H1 (cell line): ENCODE measurements at regions not wholly inside any gene's neighbourhood (a gene's known extent, or its start where the extent isn't known, plus 50 kb on each side); places are given as distances from the start of the nearest gene placed in this dataset.

Source experiments
- CTCF ChIA-PET: fragments of 300-600 bp; sonication (Branson Sonifier 250); formaldehyde crosslinking; loops from one replicate; lab custom pipeline; 2021; ENCODE audit not compliant: partially characterized antibody; lab: Charles Lee
- POLR2A ChIA-PET: fragments of 300-600 bp; sonication (Branson Sonifier 250); formaldehyde crosslinking; loops from one replicate; lab custom pipeline; 2021; ENCODE audit warnings: inconsistent platforms; ENCODE audit not compliant: partially characterized antibody; lab: Charles Lee
- DNase-seq, 2 experiments: peaks; one replicate each; pipeline versions ENCODE4 v3.0.0 to v3.0.0-alpha.2; 2010 to 2022; ENCODE audit warnings: low spot score in 2 of 2, low read depth in 1 of 2, mixed read lengths in 1 of 2
- FAIRE-seq: peaks from 2 replicates; lab custom pipeline; 2011; peaks lifted over from hg19 to GRCh38; lab: Jason Lieb, UNC
- H2AFZ ChIP-seq: 2 replicates; pipeline ENCODE4 v1.8.1; 2012; ENCODE audit warnings: low read length, inconsistent platforms
- H2AK5ac ChIP-seq: 2 replicates; pipeline ENCODE4 v1.6.1; 2013; ENCODE audit warnings: low read depth, low read length
- H2BK120ac ChIP-seq: replicated peaks from 2 replicates; pipeline ENCODE3; 2013; ENCODE audit warnings: low read depth, low read length, inconsistent platforms
- H2BK12ac ChIP-seq: 2 replicates; pipeline ENCODE4 v1.6.1; 2013; ENCODE audit warnings: low read depth, low read length
- H2BK15ac ChIP-seq: 2 replicates; pipeline ENCODE4 v1.6.1; 2013; ENCODE audit warnings: low read length
- H2BK20ac ChIP-seq: 2 replicates; pipeline ENCODE4 v1.6.1; 2013; ENCODE audit warnings: low read length
- H2BK5ac ChIP-seq: 2 replicates; pipeline ENCODE4 v1.6.1; 2013; ENCODE audit warnings: low read depth, low read length
- H3K14ac ChIP-seq: 2 replicates; pipeline ENCODE4 v1.6.1; 2013; ENCODE audit warnings: inconsistent platforms; ENCODE audit not compliant: insufficient read length
- H3K18ac ChIP-seq: 2 replicates; pipeline ENCODE4 v1.6.1; 2013; ENCODE audit warnings: low read length; ENCODE audit errors: extremely low read depth
- H3K23ac ChIP-seq: 2 replicates; pipeline ENCODE4 v1.6.1; 2013; ENCODE audit warnings: inconsistent platforms; ENCODE audit not compliant: insufficient read length
- H3K23me2 ChIP-seq: 2 replicates; pipeline ENCODE4 v1.6.1; 2013; ENCODE audit warnings: low read depth, low read length
- H3K27ac ChIP-seq: 2 replicates; pipeline ENCODE4 v1.6.1; 2011; ENCODE audit warnings: low read depth, low read length, inconsistent platforms
- H3K27me3 ChIP-seq, 4 experiments: replicated peaks in 1 of 4; 1 replicate in 1 of 4; 2 replicates in 3 of 4; pipeline versions ENCODE4 v1.6.1 to v1.8.1; 2011 to 2013; ENCODE audit warnings: low read length in 3 of 4, mild to moderate bottlenecking in 3 of 4, inconsistent platforms in 2 of 4, mixed read lengths in 2 of 4, moderate library complexity in 1 of 4; ENCODE audit not compliant: control insufficient read depth in 3 of 4, insufficient read depth in 3 of 4; ENCODE audit errors: extremely low read depth in 1 of 4
- H3K36me3 ChIP-seq, 4 experiments: 2 replicates each; pipeline versions ENCODE4 v1.6.1 to v1.8.1; 2011 to 2013; ENCODE audit warnings: mild to moderate bottlenecking in 4 of 4, low read length in 3 of 4, moderate library complexity in 2 of 4, control low read depth in 1 of 4, inconsistent platforms in 1 of 4; ENCODE audit not compliant: insufficient read depth in 4 of 4, control insufficient read depth in 2 of 4
- H3K4ac ChIP-seq: replicated peaks from 2 replicates; pipeline ENCODE3; 2013; ENCODE audit warnings: low read length, low read depth, mixed read lengths, inconsistent platforms; ENCODE audit not compliant: insufficient read length
- H3K4me1 ChIP-seq, 4 experiments: replicated peaks in 1 of 4; 1 replicate in 1 of 4; 2 replicates in 3 of 4; pipeline versions ENCODE4 v1.6.1 to v1.8.1; 2011 to 2013; ENCODE audit warnings: low read length in 3 of 4, inconsistent platforms in 2 of 4, mixed read lengths in 1 of 4; ENCODE audit not compliant: insufficient read depth in 4 of 4, control insufficient read depth in 3 of 4
- H3K4me2 ChIP-seq, 2 experiments: 2 replicates each; pipeline versions ENCODE4 v1.6.1 to v1.8.1; 2011 to 2013; ENCODE audit warnings: low read depth in 2 of 2, low read length in 2 of 2, control low read depth in 1 of 2, inconsistent platforms in 1 of 2, mild to moderate bottlenecking in 1 of 2; ENCODE audit not compliant: insufficient read depth in 1 of 2
- H3K4me3 ChIP-seq, 4 experiments: fragments of 200-600, 300-600 bp in 1 of 4; sonication (generic), shearing (Covaris generic), sonication (Bioruptor Twin) in 1 of 4; 2 replicates each; pipeline versions ENCODE4 v1.5.1 to v1.8.1; 2011 to 2016; ENCODE audit warnings: low read length in 4 of 4, low read depth in 3 of 4, control low read depth in 2 of 4, inconsistent platforms in 2 of 4, mild to moderate bottlenecking in 2 of 4, mixed read lengths in 1 of 4, moderate library complexity in 1 of 4; ENCODE audit not compliant: insufficient read depth in 2 of 4; ENCODE audit errors: extremely low read depth in 1 of 4
- H3K56ac ChIP-seq: replicated peaks from 2 replicates; pipeline ENCODE3; 2013; ENCODE audit warnings: low read depth, mild to moderate bottlenecking, mixed read lengths, low read length, inconsistent platforms; ENCODE audit not compliant: insufficient read length
- H3K79me1 ChIP-seq: 2 replicates; pipeline ENCODE4 v1.6.1; 2013; ENCODE audit warnings: low read depth, low read length, control low read depth
- H3K79me2 ChIP-seq, 2 experiments: 2 replicates each; pipeline versions ENCODE4 v1.6.1 to v1.8.1; 2012 to 2013; ENCODE audit warnings: low read length in 2 of 2, mild to moderate bottlenecking in 2 of 2, inconsistent platforms in 1 of 2; ENCODE audit not compliant: insufficient read depth in 2 of 2, control insufficient read depth in 1 of 2
- H3K9ac ChIP-seq, 4 experiments: replicated peaks in 1 of 4; 1 replicate in 1 of 4; 2 replicates in 3 of 4; pipeline versions ENCODE4 v1.6.1 to v1.8.1; 2011 to 2013; ENCODE audit warnings: low read depth in 3 of 4, low read length in 3 of 4, control low read depth in 2 of 4, mild to moderate bottlenecking in 2 of 4, moderate library complexity in 2 of 4, inconsistent platforms in 1 of 4; ENCODE audit errors: extremely low read depth in 1 of 4
- H3K9me3 ChIP-seq, 2 experiments: 2 replicates each; pipeline versions ENCODE4 v1.6.1 to v1.8.1; 2012 to 2013; ENCODE audit warnings: mild to moderate bottlenecking in 2 of 2, moderate library complexity in 2 of 2, control low read depth in 1 of 2, inconsistent platforms in 1 of 2, low read depth in 1 of 2, low read length in 1 of 2, mixed read lengths in 1 of 2; ENCODE audit not compliant: insufficient read depth in 2 of 2
- H4K20me1 ChIP-seq, 2 experiments: replicated peaks in 1 of 2; 2 replicates each; pipeline versions ENCODE3 to v1.8.1; 2011 to 2013; ENCODE audit warnings: inconsistent platforms in 2 of 2, low read length in 2 of 2, mild to moderate bottlenecking in 1 of 2; ENCODE audit not compliant: insufficient read depth in 2 of 2, control insufficient read depth in 1 of 2
- H4K5ac ChIP-seq: 2 replicates; pipeline ENCODE4 v1.6.1; 2013; ENCODE audit warnings: low read length, low read depth, mixed read lengths, inconsistent platforms; ENCODE audit not compliant: insufficient read length
- H4K8ac ChIP-seq: 2 replicates; pipeline ENCODE4 v1.8.0; 2013; ENCODE audit warnings: mild to moderate bottlenecking, moderate library complexity, low read length, inconsistent platforms; ENCODE audit not compliant: insufficient read depth; ENCODE audit errors: extremely low read depth
- H4K91ac ChIP-seq: replicated peaks from 2 replicates; pipeline ENCODE3; 2013; ENCODE audit warnings: low read length, mixed read lengths, inconsistent platforms; ENCODE audit not compliant: insufficient read length
- CREB1 ChIP-seq: IDR thresholded peaks from 2 replicates; pipeline ENCODE4 v1.6.1; 2012; ENCODE audit warnings: inconsistent platforms
- EP300 ChIP-seq, 2 experiments: IDR thresholded peaks; 1 replicate in 1 of 2; 2 replicates in 1 of 2; pipeline ENCODE4 v1.6.1; 2011 to 2012; ENCODE audit warnings: low read depth in 2 of 2, low read length in 2 of 2, mild to moderate bottlenecking in 2 of 2, borderline replicate concordance in 1 of 2, inconsistent platforms in 1 of 2, moderate library complexity in 1 of 2
- HDAC2 ChIP-seq, 2 experiments: fragments of 300-600 bp in 1 of 2; sonication (generic) in 1 of 2; IDR thresholded peaks; 2 replicates each; pipeline ENCODE4 v1.6.1; 2011 to 2012; ENCODE audit warnings: low read depth in 2 of 2, low read length in 2 of 2, mild to moderate bottlenecking in 2 of 2, moderate library complexity in 2 of 2, borderline replicate concordance in 1 of 2, inconsistent platforms in 1 of 2
- KDM1A ChIP-seq: fragments of 200-600, 300-600 bp; sonication (generic); IDR thresholded peaks from 2 replicates; pipeline ENCODE4 v1.7.1; 2016; ENCODE audit warnings: mild to moderate bottlenecking, low read length, borderline replicate concordance
- POLR2A ChIP-seq, 2 experiments: IDR thresholded peaks; 1 replicate in 1 of 2; 2 replicates in 1 of 2; pipeline ENCODE4 v1.6.1; 2011; ENCODE audit warnings: low read depth in 2 of 2, low read length in 2 of 2, mild to moderate bottlenecking in 2 of 2; ENCODE audit errors: control extremely low read depth in 1 of 2
- POLR2AphosphoS5 ChIP-seq: IDR thresholded peaks from 2 replicates; pipeline ENCODE4 v1.6.1; 2011; ENCODE audit warnings: low read depth, low read length
- POU5F1 ChIP-seq: IDR thresholded peaks from 2 replicates; pipeline ENCODE4 v1.6.1; 2011; ENCODE audit warnings: low read depth, mild to moderate bottlenecking, low read length, moderate library complexity
- RBBP5 ChIP-seq: IDR thresholded peaks from 2 replicates; pipeline ENCODE4 v1.7.1; 2012; ENCODE audit warnings: low read depth, mild to moderate bottlenecking, inconsistent platforms, low read length, moderate library complexity, borderline replicate concordance
- SIRT6 ChIP-seq: IDR thresholded peaks from one replicate; pipeline ENCODE4 v1.7.1; 2012; ENCODE audit warnings: low read length, inconsistent platforms
- SRF ChIP-seq: IDR thresholded peaks from 2 replicates; pipeline ENCODE4 v1.6.1; 2011; ENCODE audit warnings: mild to moderate bottlenecking, low read depth, low read length, moderate library complexity
- SUZ12 ChIP-seq: fragments of 200-600 bp; sonication (generic); IDR thresholded peaks from 2 replicates; pipeline ENCODE4 v1.6.1; 2012; ENCODE audit warnings: mild to moderate bottlenecking, inconsistent platforms, low read length, moderate library complexity, mixed read lengths
- TBP ChIP-seq: IDR thresholded peaks from 2 replicates; pipeline ENCODE4 v1.6.1; 2011; ENCODE audit warnings: low read depth, low read length, improper control_type of control experiment
- ZNF274 ChIP-seq: IDR thresholded peaks from 2 replicates; pipeline ENCODE4 v1.7.0; 2012; ENCODE audit warnings: low read length, borderline replicate concordance; ENCODE audit errors: extremely low read depth
- TF ChIP-seq, protein P1 (sequence below): IDR thresholded peaks from 2 replicates; pipeline ENCODE4 v1.6.1; 2011; ENCODE audit warnings: low read depth, mild to moderate bottlenecking, low read length; ENCODE audit not compliant: insufficient read depth

DNA sequence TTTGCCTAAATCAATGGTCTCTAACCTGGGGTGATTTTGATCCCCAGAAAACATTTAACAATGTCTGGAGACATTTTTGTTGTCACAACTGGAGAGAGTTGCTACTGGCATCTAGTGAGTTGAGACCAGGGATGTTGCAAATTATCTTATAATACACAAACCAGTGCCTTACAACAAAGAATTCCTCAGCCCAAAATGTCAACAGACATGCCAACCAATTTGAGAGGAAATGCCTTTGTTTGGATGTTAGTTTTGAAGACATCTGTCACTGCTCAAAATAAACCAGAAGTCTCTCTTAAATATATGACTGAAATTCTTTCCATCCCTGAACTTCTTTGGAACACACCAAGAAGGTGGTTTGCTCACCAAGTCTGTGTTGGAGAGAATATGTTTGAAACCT is 336.9 kb upstream of the ATP2B1 start:
- Histone ChIP-seq H3K36me3 (no peaks in the 10 kb centered on the region), H3K79me1 (no peaks in the 10 kb centered on the region), H3K23ac (no peak overlapping the region), H3K9me3 (no peaks in the 10 kb centered on the region), H3K4me1 (no peaks in the 10 kb centered on the region), H3K4me3 (no peak overlapping the region), H2BK20ac (no peak overlapping the region), H3K9ac (no peak overlapping the region), H2BK120ac (no peak overlapping the region), H2AK5ac (no peak overlapping the region), H3K4me2 (no peak overlapping the region), H3K14ac (no peak overlapping the region), H3K56ac (no peak overlapping the region), H3K27me3 (no peaks in the 10 kb centered on the region), H3K79me2 (no peaks in the 10 kb centered on the region), H3K4ac (no peak overlapping the region), H3K27ac (no peak overlapping the region), H2BK12ac (no peak overlapping the region), H3K23me2 (no peaks in the 10 kb centered on the region; the same call in 1 of the 2 replicates), H2BK15ac (no peak overlapping the region), H2AFZ (no peak overlapping the region), H4K5ac (no peak overlapping the region), H4K91ac (no peak overlapping the region), H4K20me1 (no peaks in the 10 kb centered on the region), H4K8ac (no peak overlapping the region), H2BK5ac (no peak overlapping the region), H3K18ac (no peak overlapping the region)
- ChIA-PET CTCF (no interaction called here), POLR2A (no interaction called here)
- DNase-seq = no peak
- TF ChIP-seq KDM1A = no peak
- no peak for TF ChIP-seq POLR2A (IDR thresholded peaks at IDR 0.05; ENCODE audit: control extremely low read depth in 1 of 2, low read depth in 2 of 2, low read length in 2 of 2)
- TF ChIP-seq SRF = no peak
- no peak for TF ChIP-seq POU5F1
- no peak for TF ChIP-seq TBP
- no peak for TF ChIP-seq ZNF274
- TF ChIP-seq EP300 (IDR thresholded peaks at IDR 0.05; ENCODE audit: borderline replicate concordance in 1 of 2, low read depth in 2 of 2, low read length in 2 of 2) = no peak
- TF ChIP-seq, protein P1, sequence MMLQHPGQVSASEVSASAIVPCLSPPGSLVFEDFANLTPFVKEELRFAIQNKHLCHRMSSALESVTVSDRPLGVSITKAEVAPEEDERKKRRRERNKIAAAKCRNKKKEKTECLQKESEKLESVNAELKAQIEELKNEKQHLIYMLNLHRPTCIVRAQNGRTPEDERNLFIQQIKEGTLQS = no peak
- TF ChIP-seq SIRT6 = no peak
- TF ChIP-seq SUZ12 = no peak
- TF ChIP-seq HDAC2 (IDR thresholded peaks at IDR 0.05; ENCODE audit: borderline replicate concordance in 1 of 2, low read depth in 2 of 2, low read length in 2 of 2) = no peak
- no peak for TF ChIP-seq RBBP5
- no peak for TF ChIP-seq CREB1
- no peak for TF ChIP-seq POLR2AphosphoS5
- no peak for FAIRE-seq
